ENCODE measurements at regions not wholly inside any gene's neighbourhood (a gene's known extent, or its start where the extent isn't known, plus 50 kb on each side); places are given as distances from the start of the nearest gene placed in this dataset.

- TF ChIP-seq HDAC2 (IDR thresholded peaks at IDR 0.05; ENCODE audit: borderline replicate concordance in 1 of 2, low read depth in 2 of 2, low read length in 2 of 2) (no peak), POLR2AphosphoS5 (IDR thresholded peaks at IDR 0.05; ENCODE audit: low read depth, low read length) (no peak), CTCF (IDR thresholded peaks at IDR 0.05; ENCODE audit: control extremely low read depth in 1 of 3, insufficient read depth in 1 of 3, low read depth in 1 of 3, low read length in 3 of 3) (peak; percentile 71 to 85 (median 77))
These were observed 1297.7 kb downstream of the AACS start for GRCh38 chr12:126362964-126363363.
